GM12878 (cell line): ENCODE measurements at regions not wholly inside any gene's neighbourhood (a gene's known extent, or its start where the extent isn't known, plus 50 kb on each side); places are given as distances from the start of the nearest gene placed in this dataset.

Source experiments
- ATAC-seq: fragments of 200-7000 bp; cut with Tn5 transposase; 3 replicates; pipeline ENCODE4 v1.9.1; 2020; ENCODE audit warnings: mild to moderate bottlenecking, moderate library complexity
- BruUV-seq: library from RNA; stranded (reverse); fragments of 400-500 nt; replicated peaks from 2 replicates; lab custom pipeline; 2021; lab: Mats Ljungman, UMichigan
- CTCF ChIA-PET: fragments of 300-600 bp; sonication (Branson Sonifier 250); formaldehyde crosslinking; extraction: SDS; loops from one replicate; lab custom pipeline; 2021; ENCODE audit warnings: inconsistent platforms; lab: Yijun Ruan, JAX
- POLR2A ChIA-PET: fragments of 350-600 bp; formaldehyde crosslinking; extraction: SDS; loops from one replicate; lab custom pipeline; 2021; ENCODE audit warnings: inconsistent platforms; lab: Charles Lee
- RAD21 ChIA-PET: fragments of 300-600 bp; sonication (Branson Sonifier 250); formaldehyde crosslinking; loops from one replicate; lab custom pipeline; 2023; ENCODE audit warnings: antibody characterized with exemption; ENCODE audit not compliant: unreplicated experiment; lab: Charles Lee
- SMC1A ChIA-PET: fragments of 300-600 bp; sonication (Branson Sonifier 250); formaldehyde crosslinking; loops from one replicate; lab custom pipeline; 2023; ENCODE audit not compliant: unreplicated experiment, uncharacterized antibody; lab: Charles Lee
- DNase-seq: peaks from one replicate; pipeline ENCODE4 v3.0.0-alpha.2; 2011; ENCODE audit warnings: low read depth, low spot score
- FAIRE-seq: peaks from 3 replicates; lab custom pipeline; 2011; peaks lifted over from hg19 to GRCh38; lab: Jason Lieb, UNC
- H2AFZ ChIP-seq: 2 replicates; pipeline ENCODE4 v1.6.0; 2011; ENCODE audit warnings: low read depth, low read length, control low read depth; ENCODE audit not compliant: control insufficient read depth
- H3K27ac ChIP-seq: 2 replicates; pipeline ENCODE4 v1.5.1; 2011; ENCODE audit warnings: control low read depth; ENCODE audit not compliant: control insufficient read depth, insufficient read depth
- H3K27me3 ChIP-seq, 2 experiments: replicated peaks in 1 of 2; 2 replicates each; pipeline versions ENCODE4 v1.6.0 to v1.6.1; 2011; ENCODE audit warnings: low read length in 1 of 2; ENCODE audit not compliant: control insufficient read depth in 2 of 2, insufficient read depth in 2 of 2
- H3K36me3 ChIP-seq, 2 experiments: 2 replicates each; pipeline ENCODE4 v1.5.1; 2011; ENCODE audit warnings: low read length in 1 of 2; ENCODE audit not compliant: control insufficient read depth in 2 of 2, insufficient read depth in 2 of 2
- H3K4me1 ChIP-seq: 2 replicates; pipeline ENCODE4 v1.6.1; 2011; ENCODE audit warnings: mild to moderate bottlenecking, low read length, moderate library complexity, mixed read lengths; ENCODE audit not compliant: control insufficient read depth, insufficient read depth
- H3K4me2 ChIP-seq: 2 replicates; pipeline ENCODE4 v1.6.0; 2011; ENCODE audit warnings: control low read depth; ENCODE audit not compliant: control insufficient read depth, insufficient read depth
- H3K4me3 ChIP-seq: fragments of 200-600 bp; sonication (generic); 2 replicates; pipeline ENCODE4 v1.5.1; 2016
- H3K79me2 ChIP-seq: 2 replicates; pipeline ENCODE4 v1.6.0; 2011; ENCODE audit warnings: low read length; ENCODE audit not compliant: control insufficient read depth, insufficient read depth
- H3K9ac ChIP-seq: 2 replicates; pipeline ENCODE4 v1.8.0; 2011; ENCODE audit warnings: low read length, control low read depth, mixed read lengths; ENCODE audit not compliant: control insufficient read depth, insufficient read depth
- H3K9me3 ChIP-seq: replicated peaks from 3 replicates; pipeline ENCODE4 v1.5.1; 2011; ENCODE audit warnings: mild to moderate bottlenecking, low read length; ENCODE audit not compliant: control insufficient read depth, insufficient read depth
- H4K20me1 ChIP-seq: 2 replicates; pipeline ENCODE4 v1.6.0; 2011; ENCODE audit not compliant: control insufficient read depth, insufficient read depth
- DPF2 ChIP-seq: fragments of 450-650 bp; IDR thresholded peaks from 2 replicates; pipeline ENCODE4 v1.6.1; 2017; ENCODE audit warnings: mild to moderate bottlenecking
- IRF5 ChIP-seq: fragments of 450-650 bp; IDR thresholded peaks from 2 replicates; pipeline ENCODE4 v1.6.1; 2017; ENCODE audit warnings: borderline replicate concordance
- KDM1A ChIP-seq: fragments of 200-600 bp; sonication (generic); IDR thresholded peaks from 2 replicates; pipeline ENCODE4 v1.6.1; 2016; ENCODE audit warnings: borderline replicate concordance
- RAD51 ChIP-seq: fragments of 450-650 bp; IDR thresholded peaks from 2 replicates; pipeline ENCODE4 v1.6.1; 2016; ENCODE audit warnings: moderate library complexity, mild to moderate bottlenecking, inconsistent platforms
- WGBS: methylation state at CpG from one replicate; pipeline ENCODE4 v1.1.6; 2016; ENCODE audit warnings: low lambda C conversion rate; ENCODE audit not compliant: insufficient replicate concordance, insufficient coverage; ENCODE audit errors: missing lambda C conversion rate; 5-methylcytosine and 5-hydroxymethylcytosine counted together
- in situ Hi-C: fragments of 300-500 bp; cut with MboI; formaldehyde crosslinking; loops from 9 replicates; pipeline ENCODE4 v1.14.3; 2018; ENCODE audit warnings: mixed read lengths
- intact Hi-C: fragments of 100-400 bp; cut with micrococcal nuclease; formaldehyde crosslinking; loops from one replicate; pipeline ENCODE4 v1.14.2; 2022; ENCODE audit not compliant: unreplicated experiment
- TF ChIP-seq, protein P1 (sequence below): fragments of 450-650 bp; IDR thresholded peaks from 2 replicates; pipeline ENCODE4 v1.6.1; 2017; ENCODE audit warnings: mild to moderate bottlenecking, moderate library complexity
- TF ChIP-seq, protein P2 (sequence below): fragments of 450-650 bp; IDR thresholded peaks from 2 replicates; pipeline ENCODE4 v1.6.1; 2016; ENCODE audit warnings: mild to moderate bottlenecking

DNA sequence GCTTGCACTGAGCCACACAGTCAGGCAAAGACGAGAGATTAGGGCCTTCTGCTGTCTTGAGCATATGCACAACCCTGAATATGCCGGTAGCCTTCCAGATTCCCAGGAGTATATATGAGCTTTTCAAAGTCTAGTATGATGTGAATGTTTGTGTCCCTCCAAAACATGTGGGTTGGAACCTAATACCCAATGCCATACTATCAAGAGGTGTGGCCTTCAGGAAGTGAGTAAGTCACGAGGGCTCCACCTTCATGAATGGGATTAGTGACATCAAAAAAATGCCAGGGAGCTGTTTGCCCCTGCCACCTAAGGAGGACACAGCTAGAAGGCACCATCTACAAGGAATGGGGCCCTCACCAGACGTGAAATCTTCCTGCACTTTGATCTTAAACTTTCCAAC lies 105.2 kb downstream of the CH25H start:
- DNase-seq (no peak), ATAC-seq (no peak), FAIRE-seq (no peak)
- H3K9ac ChIP-seq = no peak overlapping the region
- intact Hi-C loops = no loop called here
- no peak overlapping the region for H3K4me3 ChIP-seq
- H3K27me3 ChIP-seq = no peaks in the 10 kb centered on the region; a peak in 1 of 4 replicates
- no peak overlapping the region for H2AFZ ChIP-seq
- no peak overlapping the region for H3K27ac ChIP-seq
- POLR2A ChIA-PET = no interaction called here
- in situ Hi-C loops = no loop called here
- TF ChIP-seq IRF5 (no peak), DPF2 (no peak)
- no peak overlapping the region for H3K4me2 ChIP-seq
- no peaks in the 10 kb centered on the region for H3K79me2 ChIP-seq
- SMC1A ChIA-PET = interaction anchor here (0.9 kb wide), 1 partner anchor 12 kb away, joined by 3 read pairs; no protein-coding TSS in a partner anchor
- no TSS peak for BruUV-seq
- WGBS = 51% methylated on average over 4 of the region's 4 CpGs
- RAD21 ChIA-PET = interaction anchor here (0.5 kb wide), 1 partner anchor 56 kb away, joined by 4 read pairs; no protein-coding TSS in a partner anchor
- no peaks in the 10 kb centered on the region for H3K4me1 ChIP-seq
- CTCF ChIA-PET = interaction anchor here (1.1 kb wide), 1 partner anchor 9 kb away, joined by 4 read pairs; no protein-coding TSS in a partner anchor
- no peaks in the 10 kb centered on the region for H4K20me1 ChIP-seq
- no peaks in the 10 kb centered on the region for H3K36me3 ChIP-seq
- H3K9me3 ChIP-seq = no peaks in the 10 kb centered on the region

DNA sequence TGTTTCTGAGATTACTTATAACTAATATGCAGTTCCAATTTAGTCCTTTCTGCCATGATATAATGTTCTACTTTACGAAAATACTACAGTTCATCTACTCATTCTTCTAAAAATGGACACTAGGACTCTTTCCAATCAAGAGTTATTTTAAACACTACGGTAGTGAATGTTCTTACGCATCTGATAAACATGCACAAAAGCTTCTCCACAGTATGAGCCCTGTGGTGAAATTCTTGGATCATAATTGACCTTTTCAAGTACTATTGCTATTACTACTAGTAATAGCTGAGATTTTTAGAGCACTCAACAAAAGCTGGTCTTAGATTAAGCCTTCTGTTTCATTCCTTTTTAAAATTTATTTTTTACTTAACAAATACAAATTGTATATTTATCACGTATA lies 106.4 kb downstream of the CH25H start:
- BruUV-seq = no TSS peak
- DNase-seq = no peak
- SMC1A ChIA-PET = interaction anchor here (1.1 kb wide), 1 partner anchor 20 kb away, joined by 3 read pairs; no protein-coding TSS in a partner anchor
- Histone ChIP-seq H3K79me2 (no peaks in the 10 kb centered on the region), H3K4me1 (no peaks in the 10 kb centered on the region), H3K36me3 (no peaks in the 10 kb centered on the region), H3K4me3 (no peak overlapping the region), H3K27ac (no peak overlapping the region), H3K9ac (no peak overlapping the region), H3K27me3 (no peaks in the 10 kb centered on the region; a peak in 1 of 4 replicates), H2AFZ (no peak overlapping the region), H3K4me2 (no peak overlapping the region), H4K20me1 (no peaks in the 10 kb centered on the region), H3K9me3 (no peaks in the 10 kb centered on the region)
- WGBS = 64% methylated on average over 4 of the region's 4 CpGs
- RAD21 ChIA-PET = no interaction called here
- no peak for FAIRE-seq
- in situ Hi-C loops = no loop called here
- POLR2A ChIA-PET = no interaction called here
- CTCF ChIA-PET = no interaction called here
- ATAC-seq = no peak
- intact Hi-C loops = no loop called here
- TF ChIP-seq KDM1A = no peak
- TF ChIP-seq RAD51 = no peak
- TF ChIP-seq, protein P1, sequence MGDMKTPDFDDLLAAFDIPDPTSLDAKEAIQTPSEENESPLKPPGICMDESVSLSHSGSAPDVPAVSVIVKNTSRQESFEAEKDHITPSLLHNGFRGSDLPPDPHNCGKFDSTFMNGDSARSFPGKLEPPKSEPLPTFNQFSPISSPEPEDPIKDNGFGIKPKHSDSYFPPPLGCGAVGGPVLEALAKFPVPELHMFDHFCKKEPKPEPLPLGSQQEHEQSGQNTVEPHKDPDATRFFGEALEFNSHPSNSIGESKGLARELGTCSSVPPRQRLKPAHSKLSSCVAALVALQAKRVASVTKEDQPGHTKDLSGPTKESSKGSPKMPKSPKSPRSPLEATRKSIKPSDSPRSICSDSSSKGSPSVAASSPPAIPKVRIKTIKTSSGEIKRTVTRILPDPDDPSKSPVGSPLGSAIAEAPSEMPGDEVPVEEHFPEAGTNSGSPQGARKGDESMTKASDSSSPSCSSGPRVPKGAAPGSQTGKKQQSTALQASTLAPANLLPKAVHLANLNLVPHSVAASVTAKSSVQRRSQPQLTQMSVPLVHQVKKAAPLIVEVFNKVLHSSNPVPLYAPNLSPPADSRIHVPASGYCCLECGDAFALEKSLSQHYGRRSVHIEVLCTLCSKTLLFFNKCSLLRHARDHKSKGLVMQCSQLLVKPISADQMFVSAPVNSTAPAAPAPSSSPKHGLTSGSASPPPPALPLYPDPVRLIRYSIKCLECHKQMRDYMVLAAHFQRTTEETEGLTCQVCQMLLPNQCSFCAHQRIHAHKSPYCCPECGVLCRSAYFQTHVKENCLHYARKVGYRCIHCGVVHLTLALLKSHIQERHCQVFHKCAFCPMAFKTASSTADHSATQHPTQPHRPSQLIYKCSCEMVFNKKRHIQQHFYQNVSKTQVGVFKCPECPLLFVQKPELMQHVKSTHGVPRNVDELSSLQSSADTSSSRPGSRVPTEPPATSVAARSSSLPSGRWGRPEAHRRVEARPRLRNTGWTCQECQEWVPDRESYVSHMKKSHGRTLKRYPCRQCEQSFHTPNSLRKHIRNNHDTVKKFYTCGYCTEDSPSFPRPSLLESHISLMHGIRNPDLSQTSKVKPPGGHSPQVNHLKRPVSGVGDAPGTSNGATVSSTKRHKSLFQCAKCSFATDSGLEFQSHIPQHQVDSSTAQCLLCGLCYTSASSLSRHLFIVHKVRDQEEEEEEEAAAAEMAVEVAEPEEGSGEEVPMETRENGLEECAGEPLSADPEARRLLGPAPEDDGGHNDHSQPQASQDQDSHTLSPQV = no peak
- TF ChIP-seq, protein P2, sequence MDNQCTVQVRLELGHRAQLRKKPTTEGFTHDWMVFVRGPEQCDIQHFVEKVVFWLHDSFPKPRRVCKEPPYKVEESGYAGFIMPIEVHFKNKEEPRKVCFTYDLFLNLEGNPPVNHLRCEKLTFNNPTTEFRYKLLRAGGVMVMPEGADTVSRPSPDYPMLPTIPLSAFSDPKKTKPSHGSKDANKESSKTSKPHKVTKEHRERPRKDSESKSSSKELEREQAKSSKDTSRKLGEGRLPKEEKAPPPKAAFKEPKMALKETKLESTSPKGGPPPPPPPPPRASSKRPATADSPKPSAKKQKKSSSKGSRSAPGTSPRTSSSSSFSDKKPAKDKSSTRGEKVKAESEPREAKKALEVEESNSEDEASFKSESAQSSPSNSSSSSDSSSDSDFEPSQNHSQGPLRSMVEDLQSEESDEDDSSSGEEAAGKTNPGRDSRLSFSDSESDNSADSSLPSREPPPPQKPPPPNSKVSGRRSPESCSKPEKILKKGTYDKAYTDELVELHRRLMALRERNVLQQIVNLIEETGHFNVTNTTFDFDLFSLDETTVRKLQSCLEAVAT = no peak
